Small intestine (tissue), 7 donors: ENCODE measurements at regions not wholly inside any gene's neighbourhood (a gene's known extent, or its start where the extent isn't known, plus 50 kb on each side); places are given as distances from the start of the nearest gene placed in this dataset.

ENCODE experiments used
- DNase-seq, 2 donors: peaks; one replicate each; pipeline versions ENCODE4 v3.0.0 to v3.0.0-alpha.2; 2013
- FAIRE-seq: peaks from 2 replicates; lab custom pipeline; 2012; peaks lifted over from hg19 to GRCh38; lab: Jason Lieb, UNC
- H3K27ac ChIP-seq, 3 donors: one replicate each; pipeline ENCODE4 v1.5.1; 2013; ENCODE audit warnings: low read length in 2 of 3, mild to moderate bottlenecking in 2 of 3, control low read depth in 1 of 3, inconsistent platforms in 1 of 3, low read depth in 1 of 3, moderate library complexity in 1 of 3
- H3K27me3 ChIP-seq, 3 donors: one replicate each; pipeline ENCODE4 v1.6.1; 2013; ENCODE audit warnings: low read length in 3 of 3, inconsistent platforms in 1 of 3; ENCODE audit not compliant: control insufficient read depth in 3 of 3, insufficient read depth in 3 of 3
- H3K36me3 ChIP-seq, 3 donors: one replicate each; pipeline ENCODE4 v1.6.1; 2013; ENCODE audit warnings: low read length in 3 of 3, inconsistent platforms in 1 of 3, low read depth in 1 of 3, mild to moderate bottlenecking in 1 of 3, moderate library complexity in 1 of 3; ENCODE audit not compliant: control insufficient read depth in 3 of 3, insufficient read depth in 2 of 3
- H3K4me1 ChIP-seq, 3 donors: one replicate each; pipeline ENCODE4 v1.6.1; 2013; ENCODE audit warnings: low read length in 2 of 3, inconsistent platforms in 1 of 3, low read depth in 1 of 3, mild to moderate bottlenecking in 1 of 3, moderate library complexity in 1 of 3; ENCODE audit not compliant: control insufficient read depth in 3 of 3, insufficient read depth in 2 of 3
- H3K4me3 ChIP-seq, 3 donors: one replicate each; pipeline ENCODE4 v1.5.1; 2013; ENCODE audit warnings: low read length in 3 of 3, control low read depth in 1 of 3, inconsistent platforms in 1 of 3, low read depth in 1 of 3, mild to moderate bottlenecking in 1 of 3, moderate library complexity in 1 of 3
- H3K9me3 ChIP-seq, 2 donors: one replicate each; pipeline ENCODE4 v1.6.1; 2013; ENCODE audit warnings: low read depth in 1 of 2, low read length in 1 of 2; ENCODE audit not compliant: control insufficient read depth in 2 of 2, insufficient read depth in 1 of 2
- WGBS, 3 donors: extraction: QIAGEN DNeasy Blood & Tissue Kit; methylation state at CpG; one replicate each; pipeline ENCODE4 v1.1.7; 2013; 5-methylcytosine and 5-hydroxymethylcytosine counted together
- donor health status: healthy with polysubstance abuse.
- donor health status: control.
- donor health status: control.
- donor health status: Bipolar disorder and iron deficiency.
- donor health status: healthy.

DNA sequence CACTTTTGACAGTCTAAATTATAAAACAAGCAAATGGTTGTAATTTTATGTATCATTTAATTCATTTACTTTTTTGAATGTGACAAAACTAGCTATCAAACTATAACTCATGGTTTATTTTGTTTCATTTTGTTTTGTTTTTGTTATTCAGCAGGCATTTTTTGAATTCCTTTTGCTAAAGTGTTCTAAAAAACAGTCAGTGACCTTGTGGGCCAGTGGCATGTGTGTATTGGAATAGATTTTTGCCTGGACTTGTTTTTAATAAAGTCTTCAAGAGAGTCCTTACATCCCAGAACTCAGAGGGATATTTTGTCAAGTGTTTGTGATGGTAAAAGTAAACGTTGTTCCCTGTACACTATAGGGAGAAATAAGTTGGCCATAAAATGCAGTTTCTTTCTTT, 369.7 kb upstream of the SYT1 start:
- FAIRE-seq: no peak
- no peak for DNase-seq
- Histone ChIP-seq H3K4me3 (no peak overlapping the region), H3K9me3 (no peaks in the 10 kb centered on the region), H3K27ac (no peak overlapping the region), H3K4me1 (no peaks in the 10 kb centered on the region), H3K36me3 (no peaks in the 10 kb centered on the region), H3K27me3 (no peaks in the 10 kb centered on the region)
- 66 to 79% (median 76%) methylated on average over 1 of the region's 1 CpG for WGBS, 3 donors

DNA sequence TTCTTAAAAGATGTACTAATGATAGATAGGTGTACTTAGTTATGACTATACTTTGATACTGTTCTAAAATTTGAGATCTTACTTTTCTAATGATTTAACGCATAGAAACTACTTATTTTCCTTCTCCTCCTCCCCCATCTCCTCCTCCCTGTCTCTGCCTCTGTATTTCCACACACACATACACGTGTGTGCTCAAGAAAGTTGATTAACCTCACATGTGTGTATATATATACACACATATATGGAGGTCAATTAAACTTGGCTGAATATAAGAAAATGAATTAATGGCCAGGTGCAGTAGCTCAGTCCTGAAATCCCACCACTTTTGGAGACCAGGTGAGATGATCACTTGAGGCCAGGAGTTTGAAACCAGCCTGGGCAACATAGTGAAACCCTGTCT, 362.7 kb upstream of the SYT1 start:
- H3K27me3 ChIP-seq: no peaks in the 10 kb centered on the region
- DNase-seq: no peak
- no peaks in the 10 kb centered on the region for H3K36me3 ChIP-seq
- no peak for FAIRE-seq
- no peaks in the 10 kb centered on the region for H3K4me1 ChIP-seq
- WGBS, 3 donors: 72 to 80% (median 72%) methylated on average over 2 of the region's 2 CpGs
- no peak overlapping the region for H3K27ac ChIP-seq
- no peaks in the 10 kb centered on the region for H3K9me3 ChIP-seq
- no peak overlapping the region for H3K4me3 ChIP-seq

DNA sequence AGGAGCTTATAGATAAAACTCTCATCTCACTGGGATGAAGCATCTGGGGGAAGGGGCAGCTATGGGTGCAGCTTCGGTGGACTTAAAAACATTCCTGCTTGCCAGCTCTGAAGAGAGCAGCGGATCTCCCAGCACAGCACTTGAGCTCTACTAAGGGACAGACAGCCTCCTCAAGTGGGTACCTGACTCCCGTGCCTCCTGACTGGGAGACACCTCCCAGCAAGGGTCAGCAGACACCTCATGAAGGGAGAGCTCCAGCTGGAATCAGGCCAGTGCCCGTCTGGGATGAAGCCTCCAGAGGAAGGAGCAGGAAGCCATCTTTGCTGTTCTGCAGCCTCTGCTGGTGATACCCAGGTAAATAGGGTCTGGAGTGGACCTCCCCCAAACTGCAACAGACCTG, 345.2 kb upstream of the SYT1 start:
- H3K4me1 ChIP-seq: no peaks in the 10 kb centered on the region
- H3K9me3 ChIP-seq: no peaks in the 10 kb centered on the region
- no peak for FAIRE-seq
- H3K27ac ChIP-seq: no peak overlapping the region
- no peaks in the 10 kb centered on the region for H3K27me3 ChIP-seq
- H3K4me3 ChIP-seq: no peak overlapping the region
- WGBS, 3 donors: 80 to 86% (median 83%) methylated on average over 4 of the region's 4 CpGs
- no peaks in the 10 kb centered on the region for H3K36me3 ChIP-seq
- DNase-seq: no peak

DNA sequence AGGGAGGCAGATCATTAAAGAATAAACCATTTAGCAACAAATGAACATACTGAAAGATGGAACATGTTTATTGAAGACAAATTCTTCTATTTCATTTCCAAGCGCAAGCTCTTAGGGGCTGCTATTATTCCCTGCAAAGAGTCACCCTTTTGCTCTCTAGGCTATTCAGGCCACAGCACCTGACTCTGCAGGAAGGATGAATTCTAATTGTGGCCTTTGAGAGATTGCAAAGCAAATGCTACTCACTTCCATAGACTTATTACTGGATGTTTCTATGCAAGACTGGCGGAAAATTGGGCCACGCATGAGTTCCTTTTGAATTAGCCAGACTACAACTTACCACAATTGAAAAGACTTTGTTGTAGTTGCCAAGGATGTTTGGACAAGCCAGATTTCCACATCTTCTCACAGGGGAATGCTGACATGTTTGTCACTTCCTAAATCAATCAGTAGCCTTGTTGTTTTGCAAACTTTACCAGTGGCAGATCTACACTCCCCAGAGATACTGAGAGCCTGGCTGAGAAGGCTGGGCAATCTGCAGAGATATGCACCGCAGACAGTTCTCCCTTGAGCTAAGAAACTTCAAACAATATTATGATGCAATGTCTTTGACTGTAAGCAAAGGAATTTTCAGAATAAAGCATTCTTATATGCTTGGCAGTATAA, 334.3 kb upstream of the SYT1 start:
- Histone ChIP-seq H3K4me3 (no peak overlapping the region), H3K27me3 (no peaks in the 10 kb centered on the region), H3K9me3 (no peaks in the 10 kb centered on the region), H3K27ac (no peak overlapping the region), H3K36me3 (no peaks in the 10 kb centered on the region), H3K4me1 (no peaks in the 10 kb centered on the region)
- DNase-seq (no peak), FAIRE-seq (no peak)
- WGBS, 3 donors: 65 to 72% (median 70%) methylated on average over 4 of the region's 4 CpGs

DNA sequence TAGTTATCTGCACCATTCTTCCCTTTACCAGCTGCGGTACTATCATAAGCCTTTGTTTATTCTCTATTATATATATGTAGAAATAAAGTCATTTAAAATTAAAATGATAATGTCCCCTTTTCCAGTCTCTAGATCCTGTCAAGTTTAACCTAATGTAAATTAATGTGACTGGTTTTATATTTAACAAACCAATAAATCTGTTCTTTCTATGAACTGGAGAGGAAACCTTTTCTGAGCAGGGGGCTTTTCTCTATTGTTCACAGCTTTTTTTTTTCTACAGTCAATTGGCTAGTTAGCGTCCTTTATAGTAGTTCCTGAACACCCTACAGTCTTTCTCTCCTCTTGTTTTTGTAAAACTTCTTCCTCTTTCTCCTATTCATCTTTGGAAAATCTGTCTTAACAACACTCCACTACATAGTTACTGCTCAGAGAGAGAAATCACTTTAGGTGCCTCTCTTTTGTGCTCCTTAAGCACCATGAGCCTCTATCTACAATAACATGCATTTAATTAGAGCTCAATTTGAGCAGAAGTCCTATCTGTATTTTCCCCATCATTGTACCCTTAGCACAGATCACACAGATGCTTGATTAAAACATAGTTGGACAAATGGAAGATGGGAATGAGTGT, 332.6 kb upstream of the SYT1 start:
- FAIRE-seq (no peak), DNase-seq (no peak)
- H3K36me3 ChIP-seq: no peaks in the 10 kb centered on the region
- H3K27ac ChIP-seq: no peak overlapping the region
- H3K4me3 ChIP-seq: no peak overlapping the region
- no peaks in the 10 kb centered on the region for H3K27me3 ChIP-seq
- H3K4me1 ChIP-seq: no peaks in the 10 kb centered on the region
- H3K9me3 ChIP-seq: no peaks in the 10 kb centered on the region
- WGBS, 3 donors: 48 to 52% (median 49%) methylated on average over 2 of the region's 2 CpGs

DNA sequence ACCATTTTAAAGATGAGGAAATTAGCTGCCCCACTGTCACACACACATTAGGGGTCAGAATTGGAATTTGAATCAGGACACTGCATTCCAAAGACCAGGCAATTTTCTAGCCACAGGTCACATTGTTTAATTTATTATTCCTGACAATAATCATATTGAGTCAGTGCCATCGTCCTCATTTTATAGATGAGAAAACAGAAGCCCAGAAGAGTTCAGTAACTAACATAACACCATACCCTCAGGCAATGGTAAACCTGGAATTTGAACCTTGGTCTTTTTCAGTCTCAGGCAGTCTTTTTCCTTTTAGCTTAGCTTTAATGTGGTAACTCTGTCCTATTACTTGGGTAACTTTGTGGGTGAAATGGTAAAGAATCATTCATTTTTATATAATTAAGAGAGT, 330.3 kb upstream of the SYT1 start:
- Histone ChIP-seq H3K27me3 (no peaks in the 10 kb centered on the region), H3K36me3 (no peaks in the 10 kb centered on the region), H3K9me3 (no peaks in the 10 kb centered on the region), H3K27ac (no peak overlapping the region), H3K4me1 (no peaks in the 10 kb centered on the region), H3K4me3 (no peak overlapping the region)
- DNase-seq (no peak), FAIRE-seq (no peak)
- 29 to 51% (median 38%) methylated on average over 1 of the region's 1 CpG for WGBS, 3 donors

DNA sequence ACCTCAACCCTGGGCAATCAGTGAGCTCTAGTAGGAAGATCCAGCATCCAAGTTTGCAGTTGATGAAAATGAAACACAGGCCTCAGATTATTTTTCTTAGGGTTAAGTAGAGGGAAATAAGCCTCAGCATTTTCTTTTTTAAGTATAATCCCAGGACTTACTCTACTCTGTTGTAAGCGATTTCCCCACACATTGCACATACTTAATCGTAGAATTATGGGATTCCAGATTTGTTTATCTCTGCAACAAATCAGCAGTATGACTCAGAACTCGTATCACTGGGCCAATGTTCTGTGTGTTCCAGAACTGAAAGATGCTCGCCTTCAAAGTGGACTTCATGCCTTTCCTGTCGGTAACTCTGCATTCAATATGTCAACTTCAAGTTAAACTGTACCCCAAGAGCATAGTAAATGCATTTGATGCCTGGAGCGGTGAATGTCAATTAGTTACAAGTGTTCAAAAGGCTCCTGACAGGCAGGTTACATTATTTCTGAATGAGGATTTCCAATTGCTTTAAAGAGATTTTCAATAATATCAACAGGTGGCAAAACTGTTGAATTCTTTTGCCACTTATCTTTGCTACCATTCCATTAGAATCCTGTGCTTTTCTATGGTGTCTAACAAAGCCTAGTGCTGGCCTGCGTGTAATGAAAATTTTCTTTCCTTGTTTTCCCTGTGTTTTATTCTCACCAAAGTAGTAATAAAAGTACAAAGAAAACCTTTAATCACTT, 323.8 kb upstream of the SYT1 start:
- no peaks in the 10 kb centered on the region for H3K4me1 ChIP-seq
- H3K9me3 ChIP-seq: no peaks in the 10 kb centered on the region
- H3K27me3 ChIP-seq: no peaks in the 10 kb centered on the region
- FAIRE-seq (no peak), DNase-seq (no peak)
- H3K36me3 ChIP-seq: no peaks in the 10 kb centered on the region
- no peak overlapping the region for H3K27ac ChIP-seq
- 70 to 80% (median 77%) methylated on average over 7 of the region's 7 CpGs for WGBS, 3 donors
- no peak overlapping the region for H3K4me3 ChIP-seq

DNA sequence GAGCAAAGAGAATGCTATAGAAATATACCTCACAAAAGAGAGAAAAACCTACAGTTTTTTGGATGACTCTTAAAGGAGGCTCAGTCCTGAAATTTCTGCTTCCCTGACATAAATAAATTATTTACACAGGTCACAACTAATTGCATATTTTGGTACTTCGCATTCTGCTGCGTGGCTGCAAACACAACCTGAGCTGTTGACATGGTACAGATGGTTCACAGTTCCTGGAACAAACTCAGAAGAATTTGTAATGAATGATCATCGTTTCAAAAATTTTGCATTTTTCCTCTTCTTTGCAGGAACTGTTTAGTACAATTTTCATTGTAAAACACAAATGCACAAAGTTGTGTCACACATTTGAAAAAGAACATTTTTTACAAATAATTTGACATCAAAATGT, 313.7 kb upstream of the SYT1 start:
- WGBS, 3 donors: 84 to 88% (median 85%) methylated on average over 3 of the region's 3 CpGs
- Histone ChIP-seq H3K9me3 (no peaks in the 10 kb centered on the region), H3K27me3 (no peaks in the 10 kb centered on the region), H3K4me1 (no peaks in the 10 kb centered on the region), H3K36me3 (no peaks in the 10 kb centered on the region), H3K4me3 (no peak overlapping the region), H3K27ac (no peak overlapping the region)
- no peak for DNase-seq
- FAIRE-seq: no peak
